SU-DHL-6 (cell line): ENCODE measurements at regions not wholly inside any gene's neighbourhood (a gene's known extent, or its start where the extent isn't known, plus 50 kb on each side); places are given as distances from the start of the nearest gene placed in this dataset.

ENCODE experiments used
- H2AFZ ChIP-seq: fragments of 200-600 bp; sonication (generic); 2 replicates; pipeline ENCODE4 v1.6.1; 2014; ENCODE audit warnings: low read depth, mild to moderate bottlenecking, moderate library complexity, mixed read lengths, antibody characterized with exemption, low read length; ENCODE audit not compliant: severe bottlenecking
- H3F3A ChIP-seq: fragments of 200-600 bp; shearing (Covaris generic); 2 replicates; pipeline ENCODE4 v1.6.0; 2016; ENCODE audit warnings: antibody characterized with exemption, mild to moderate bottlenecking; ENCODE audit not compliant: insufficient read depth
- H3K27ac ChIP-seq: fragments of 200-600 bp; sonication (generic); 2 replicates; pipeline ENCODE4 v1.5.1; 2016; ENCODE audit warnings: low read depth, mild to moderate bottlenecking, low read length, moderate library complexity, mixed read lengths
- H3K27me3 ChIP-seq: fragments of 200-600 bp; sonication (generic), shearing (Covaris generic); 2 replicates; pipeline ENCODE4 v1.6.0; 2014; ENCODE audit warnings: mild to moderate bottlenecking, low read length
- H3K36me3 ChIP-seq: fragments of 200-600 bp; sonication (generic); 2 replicates; pipeline ENCODE4 v1.6.1; 2014; ENCODE audit warnings: mild to moderate bottlenecking, low read length, mixed read lengths
- H3K4me2 ChIP-seq: fragments of 300-600, 200-600 bp; shearing (Covaris generic), sonication (generic); 2 replicates; pipeline ENCODE4 v1.6.0; 2014; ENCODE audit warnings: low read length, low read depth, mild to moderate bottlenecking; ENCODE audit not compliant: poor library complexity, severe bottlenecking
- H3K4me3 ChIP-seq: fragments of 200-600 bp; sonication (generic); 2 replicates; pipeline ENCODE4 v1.5.1; 2014; ENCODE audit warnings: antibody characterized with exemption, low read length, mild to moderate bottlenecking, mixed read lengths; ENCODE audit not compliant: insufficient read depth, poor library complexity, severe bottlenecking
- H3K79me2 ChIP-seq: fragments of 200-600 bp; sonication (generic); 2 replicates; pipeline ENCODE4 v1.6.1; 2014; ENCODE audit warnings: mild to moderate bottlenecking, low read length, moderate library complexity; ENCODE audit not compliant: insufficient read depth
- H3K9ac ChIP-seq: fragments of 200-600 bp; sonication (generic); 2 replicates; pipeline ENCODE4 v1.7.0; 2014; ENCODE audit warnings: mild to moderate bottlenecking, low read length
- H3K9me2 ChIP-seq: fragments of 200-600 bp; sonication (generic); replicated peaks from 2 replicates; pipeline ENCODE4 v1.6.1; 2014; ENCODE audit warnings: low read length; ENCODE audit not compliant: insufficient read depth
- H3K9me3 ChIP-seq: fragments of 200-600 bp; sonication (generic); 2 replicates; pipeline ENCODE4 v1.6.1; 2014; ENCODE audit warnings: low read length, mixed read lengths; ENCODE audit not compliant: insufficient read depth
- H4K20me1 ChIP-seq: fragments of 200-600 bp; sonication (generic); 2 replicates; pipeline ENCODE4 v1.6.1; 2014; ENCODE audit warnings: low read depth, mild to moderate bottlenecking, antibody characterized with exemption, low read length, moderate library complexity, mixed read lengths
- CTCF ChIP-seq: fragments of 200-600 bp; sonication (generic); IDR thresholded peaks from one replicate; pipeline ENCODE4 v1.5.1; 2017; ENCODE audit warnings: antibody characterized with exemption, mild to moderate bottlenecking, low read length, moderate library complexity; ENCODE audit not compliant: insufficient read depth, poor library complexity, severe bottlenecking
- EZH2phosphoT487 ChIP-seq: fragments of 200-600 bp; sonication (generic), shearing (Covaris generic); conservative IDR thresholded peaks from 2 replicates; pipeline ENCODE4 v1.6.1; 2018; ENCODE audit warnings: mild to moderate bottlenecking, antibody characterized with exemption, low read length, moderate library complexity, mixed read lengths

GRCh38 chr18:8458546-8459215 is 150.6 kb upstream of the RAB12 start:
- Histone ChIP-seq H3F3A (no peaks in the 10 kb centered on the region), H2AFZ (no peak overlapping the region), H3K27me3 (no peaks in the 10 kb centered on the region), H3K4me3 (no peak overlapping the region), H3K9me2 (no peaks in the 10 kb centered on the region; the same call in 1 of the 2 replicates), H3K79me2 (no peaks in the 10 kb centered on the region), H3K9me3 (no peaks in the 10 kb centered on the region), H3K27ac (no peak overlapping the region), H3K36me3 (no peaks in the 10 kb centered on the region), H3K4me2 (no peak overlapping the region), H4K20me1 (no peaks in the 10 kb centered on the region), H3K9ac (no peak overlapping the region)
- no peak for TF ChIP-seq EZH2phosphoT487
- TF ChIP-seq CTCF: no peak

- H3K27me3 ChIP-seq: no peaks in the 10 kb centered on the region
- no peaks in the 10 kb centered on the region for H3F3A ChIP-seq
- no peaks in the 10 kb centered on the region for H4K20me1 ChIP-seq
- H3K27ac ChIP-seq: no peak overlapping the region
- H2AFZ ChIP-seq: no peak overlapping the region
- no peaks in the 10 kb centered on the region for H3K9me2 ChIP-seq
- no peak for TF ChIP-seq CTCF
- TF ChIP-seq EZH2phosphoT487: no peak
- H3K9ac ChIP-seq: no peak overlapping the region
- no peaks in the 10 kb centered on the region for H3K9me3 ChIP-seq
- H3K79me2 ChIP-seq: no peaks in the 10 kb centered on the region
- H3K4me3 ChIP-seq: no peak overlapping the region
- no peak overlapping the region for H3K4me2 ChIP-seq
- no peaks in the 10 kb centered on the region for H3K36me3 ChIP-seq
Measured at GRCh38 chr18:8460748-8461147, 148.5 kb upstream of the RAB12 start.

- TF ChIP-seq EZH2phosphoT487 (no peak), CTCF (no peak)
- Histone ChIP-seq H3F3A (no peaks in the 10 kb centered on the region), H3K4me3 (no peak overlapping the region), H3K9me3 (no peaks in the 10 kb centered on the region), H2AFZ (no peak overlapping the region), H3K36me3 (no peaks in the 10 kb centered on the region), H3K79me2 (no peaks in the 10 kb centered on the region), H4K20me1 (no peaks in the 10 kb centered on the region), H3K9me2 (no peaks in the 10 kb centered on the region), H3K27me3 (no peaks in the 10 kb centered on the region), H3K27ac (no peak overlapping the region), H3K9ac (no peak overlapping the region), H3K4me2 (no peak overlapping the region)
Measured at GRCh38 chr18:8461544-8461943, 147.7 kb upstream of the RAB12 start.
